Breast epithelium (tissue), 3 donors: ENCODE measurements at regions not wholly inside any gene's neighbourhood (a gene's known extent, or its start where the extent isn't known, plus 50 kb on each side); places are given as distances from the start of the nearest gene placed in this dataset.

Source experiments
- CTCF ChIP-seq, 3 donors: fragments of 450-650 bp; IDR thresholded peaks; one replicate each; pipeline ENCODE4 v1.5.1; 2016 to 2017; ENCODE audit warnings: antibody characterized with exemption in 3 of 3, mild to moderate bottlenecking in 3 of 3, moderate library complexity in 3 of 3
- POLR2A ChIP-seq: fragments of 450-650 bp; IDR thresholded peaks from one replicate; pipeline ENCODE4 v1.6.1; 2016; ENCODE audit warnings: antibody characterized with exemption, mild to moderate bottlenecking, moderate library complexity

GRCh38 chr1:58158016-58158415, 388.5 kb downstream of the OMA1 start:
- TF ChIP-seq CTCF (IDR thresholded peaks at IDR 0.05) (no peak), POLR2A (no peak)
